ENCODE measurements at regions not wholly inside any gene's neighbourhood (a gene's known extent, or its start where the extent isn't known, plus 50 kb on each side); places are given as distances from the start of the nearest gene placed in this dataset.

DNA sequence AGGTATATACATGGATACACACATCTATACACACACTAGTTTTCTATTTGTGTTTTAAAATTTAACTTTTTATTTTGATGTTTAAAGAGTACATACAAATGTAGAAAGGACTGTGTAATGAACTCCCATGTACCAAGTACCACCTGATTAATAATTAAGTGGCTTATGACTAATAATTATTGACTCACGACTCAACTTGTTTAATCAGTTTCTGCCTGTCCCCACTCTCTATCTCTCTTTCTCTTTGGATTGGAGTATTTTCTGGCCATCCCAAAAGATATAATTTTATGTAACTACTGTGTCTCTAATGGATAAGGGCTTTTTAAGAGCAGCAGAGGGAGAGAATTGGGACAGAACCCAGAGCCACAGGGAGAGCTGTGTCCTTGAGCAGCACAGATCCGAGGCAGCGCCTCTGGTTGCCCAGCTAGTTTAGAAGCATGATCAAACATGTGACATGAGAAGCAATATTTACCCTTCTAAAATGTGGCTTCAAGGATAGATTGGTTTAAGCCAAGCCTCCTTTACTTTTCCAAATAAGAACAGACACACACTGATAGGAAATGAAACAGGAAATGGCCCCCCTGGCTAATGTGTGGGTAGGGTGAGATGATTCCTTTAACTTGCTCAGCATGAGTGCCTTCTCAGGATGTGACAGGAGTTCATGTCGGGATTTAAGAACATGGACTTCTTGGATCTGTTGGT is 81.0 kb downstream of the ERMARD start:
- FAIRE-seq, result no peak
- DNase-seq (ENCODE audit: insufficient read length, low spot score), result no peak
- TF ChIP-seq POLR2A (IDR thresholded peaks at IDR 0.05; ENCODE audit: low read depth, low read length), result no peak

DNA sequence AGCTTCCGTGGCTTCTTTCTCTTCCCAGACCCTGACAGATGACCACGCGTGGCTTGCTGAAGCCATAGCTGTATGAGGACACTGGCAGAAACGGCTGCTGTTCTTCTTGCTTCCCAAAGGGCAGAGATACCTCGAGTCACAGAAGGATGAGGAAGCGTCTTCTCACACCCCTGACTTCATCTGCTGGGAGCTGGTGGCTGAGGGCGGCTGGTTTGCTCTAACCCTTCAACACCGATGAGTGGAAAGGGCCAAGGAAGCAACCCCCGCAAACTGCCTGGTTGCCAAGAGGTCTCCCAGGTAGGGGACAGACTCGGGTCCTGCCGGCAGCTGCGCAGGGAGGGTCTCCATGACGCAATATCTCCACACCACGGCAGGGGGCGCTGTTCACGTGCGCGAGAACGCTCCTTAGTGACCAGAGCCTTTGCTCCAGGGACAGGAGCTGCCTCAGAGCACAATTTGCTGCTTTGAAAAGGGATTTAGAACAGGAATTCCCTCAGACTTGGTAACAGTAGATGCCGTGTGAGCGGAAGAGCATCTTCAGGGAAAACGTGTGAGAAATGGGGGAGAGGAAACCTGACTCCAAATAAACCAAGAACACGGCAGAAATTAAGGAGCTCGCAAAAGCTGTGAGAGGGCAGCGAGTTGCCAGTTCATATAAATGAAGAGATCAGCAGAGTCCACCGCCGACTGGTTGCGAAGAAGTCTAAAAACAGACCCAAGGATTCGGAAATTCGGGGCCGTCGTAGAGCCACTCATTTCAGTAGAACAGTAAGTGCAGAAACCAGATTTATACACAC is 80.2 kb downstream of the ERMARD start:
- TF ChIP-seq POLR2A (IDR thresholded peaks at IDR 0.05; ENCODE audit: low read depth, low read length), result no peak
- no peak for FAIRE-seq
- DNase-seq (ENCODE audit: insufficient read length, low spot score), result peak; percentile 42
